ENCODE measurements at regions not wholly inside any gene's neighbourhood (a gene's known extent, or its start where the extent isn't known, plus 50 kb on each side); places are given as distances from the start of the nearest gene placed in this dataset.

DNA sequence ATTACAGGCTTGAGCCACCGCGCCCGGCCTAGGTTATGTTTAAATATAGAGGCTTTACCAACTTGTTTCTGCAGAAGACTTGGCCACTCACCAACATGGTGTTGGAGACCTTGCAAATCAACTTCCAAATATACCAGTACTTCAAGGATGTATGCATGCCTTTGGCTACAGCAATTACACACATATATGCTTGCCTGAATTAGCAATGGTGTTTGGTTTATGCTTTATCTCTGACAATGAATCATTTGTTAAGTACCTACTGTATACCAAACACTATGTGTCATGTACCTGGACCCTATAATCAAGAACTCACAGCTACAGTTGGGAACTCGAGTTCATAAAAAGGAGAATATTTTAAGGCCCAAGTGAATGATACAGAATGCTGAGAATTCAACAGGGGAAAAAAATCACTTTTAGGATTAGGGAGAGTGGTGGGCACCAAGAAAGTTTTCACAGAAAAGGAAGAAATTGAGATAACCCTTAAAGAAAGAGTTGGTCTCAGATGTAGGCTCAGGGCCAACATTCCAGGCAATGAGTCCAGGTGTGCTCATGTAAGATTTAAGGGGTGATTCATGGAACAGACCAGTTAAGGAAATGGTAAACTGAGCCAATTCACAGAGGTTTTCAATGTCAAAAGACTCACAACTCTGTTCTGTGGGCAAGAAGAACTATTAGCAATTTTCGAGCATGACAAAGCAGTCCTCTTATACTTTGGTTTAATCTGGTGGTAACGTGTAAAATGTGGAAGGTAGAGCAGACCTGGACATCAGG lies 98.9 kb downstream of the BCOR start:
- Histone ChIP-seq H3K27me3 (ENCODE audit: control insufficient read depth, insufficient read depth, low read length) (no peaks in the 10 kb centered on the region), H3K36me3 (ENCODE audit: control insufficient read depth, insufficient read depth, low read length) (no peaks in the 10 kb centered on the region), H3K4me1 (ENCODE audit: control insufficient read depth, insufficient read depth, low read length) (peaks cover 19% of the 10 kb centered on the region), H3K27ac (ENCODE audit: low read length) (no peak overlapping the region), H3K4me3 (ENCODE audit: low read length) (no peak overlapping the region), H3K9me3 (ENCODE audit: control insufficient read depth, low read depth, low read length) (no peaks in the 10 kb centered on the region)
- DNase-seq: no peak
- WGBS (ENCODE audit: insufficient coverage, low lambda C conversion rate): 100% methylated on average over 1 of the region's 6 CpGs
